GM23338 (cell line): ENCODE measurements at regions not wholly inside any gene's neighbourhood (a gene's known extent, or its start where the extent isn't known, plus 50 kb on each side); places are given as distances from the start of the nearest gene placed in this dataset.

Experiments used
- CTCF ChIP-seq, 2 experiments: fragments of 200-600 bp in 1 of 2; sonication (generic) in 1 of 2; conservative IDR thresholded peaks; 2 replicates each; pipeline versions ENCODE4 v1.5.1 to v1.6.1; 2016 to 2017; ENCODE audit warnings: antibody characterized with exemption in 2 of 2, low read depth in 2 of 2, mild to moderate bottlenecking in 2 of 2, moderate library complexity in 1 of 2
- REST ChIP-seq: IDR thresholded peaks from one replicate; pipeline ENCODE4 v1.6.1; 2018; ENCODE audit warnings: antibody characterized with exemption; ENCODE audit not compliant: unreplicated experiment

- TF ChIP-seq CTCF (conservative IDR thresholded peaks at IDR 0.05; ENCODE audit: low read depth in 2 of 2) (peak in 1 of 2 experiments; percentile 30; a peak in 3 of 4 replicates), REST (no peak)
These were observed 202.6 kb upstream of the AVPR1A start for GRCh38 chr12:63353559-63353958.
